Ishikawa (cell line): ENCODE measurements at regions not wholly inside any gene's neighbourhood (a gene's known extent, or its start where the extent isn't known, plus 50 kb on each side); places are given as distances from the start of the nearest gene placed in this dataset.

Experiments
- CEBPB ChIP-seq: IDR thresholded peaks from 2 replicates; pipeline ENCODE4 v1.6.1; 2012
- CREB1 ChIP-seq: IDR thresholded peaks from 2 replicates; pipeline ENCODE4 v1.6.1; 2012; ENCODE audit warnings: low read depth
- EP300 ChIP-seq: IDR thresholded peaks from 2 replicates; pipeline ENCODE4 v1.6.1; 2012; ENCODE audit warnings: borderline replicate concordance
- RAD21 ChIP-seq: IDR thresholded peaks from 2 replicates; pipeline ENCODE4 v1.6.1; 2012; ENCODE audit warnings: low read depth
- TAF1 ChIP-seq: IDR thresholded peaks from 2 replicates; pipeline ENCODE4 v1.6.1; 2012; ENCODE audit warnings: low read depth, mild to moderate bottlenecking
- TF ChIP-seq, protein P1 (sequence below): IDR thresholded peaks from 2 replicates; pipeline ENCODE4 v1.6.1; 2012; ENCODE audit warnings: low read depth, mild to moderate bottlenecking
- TF ChIP-seq, protein P2 (sequence below): IDR thresholded peaks from 2 replicates; pipeline ENCODE4 v1.6.1; 2012

DNA sequence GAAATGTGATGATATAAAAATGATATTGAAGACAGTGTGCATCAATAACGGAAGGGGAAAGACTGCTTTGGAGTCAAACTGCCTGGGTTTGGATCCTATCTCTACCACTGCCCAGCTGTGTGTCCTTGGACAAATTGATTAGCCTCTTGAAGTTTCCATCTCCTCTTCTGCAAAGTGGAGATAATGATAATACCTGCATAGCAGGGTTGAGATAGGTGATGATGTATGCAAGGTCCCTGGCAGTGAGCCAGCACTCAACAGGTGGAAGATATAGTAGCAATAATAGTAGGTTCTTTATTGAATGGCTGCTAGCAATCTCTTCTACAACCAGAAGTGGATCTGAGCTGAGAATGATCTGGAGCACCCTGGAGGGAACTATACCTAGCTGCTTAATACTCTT, 166.7 kb downstream of the MIS18A start:
- TF ChIP-seq EP300 (no peak), RAD21 (no peak), CREB1 (no peak), TAF1 (no peak), CEBPB (no peak)
- TF ChIP-seq, protein P1, sequence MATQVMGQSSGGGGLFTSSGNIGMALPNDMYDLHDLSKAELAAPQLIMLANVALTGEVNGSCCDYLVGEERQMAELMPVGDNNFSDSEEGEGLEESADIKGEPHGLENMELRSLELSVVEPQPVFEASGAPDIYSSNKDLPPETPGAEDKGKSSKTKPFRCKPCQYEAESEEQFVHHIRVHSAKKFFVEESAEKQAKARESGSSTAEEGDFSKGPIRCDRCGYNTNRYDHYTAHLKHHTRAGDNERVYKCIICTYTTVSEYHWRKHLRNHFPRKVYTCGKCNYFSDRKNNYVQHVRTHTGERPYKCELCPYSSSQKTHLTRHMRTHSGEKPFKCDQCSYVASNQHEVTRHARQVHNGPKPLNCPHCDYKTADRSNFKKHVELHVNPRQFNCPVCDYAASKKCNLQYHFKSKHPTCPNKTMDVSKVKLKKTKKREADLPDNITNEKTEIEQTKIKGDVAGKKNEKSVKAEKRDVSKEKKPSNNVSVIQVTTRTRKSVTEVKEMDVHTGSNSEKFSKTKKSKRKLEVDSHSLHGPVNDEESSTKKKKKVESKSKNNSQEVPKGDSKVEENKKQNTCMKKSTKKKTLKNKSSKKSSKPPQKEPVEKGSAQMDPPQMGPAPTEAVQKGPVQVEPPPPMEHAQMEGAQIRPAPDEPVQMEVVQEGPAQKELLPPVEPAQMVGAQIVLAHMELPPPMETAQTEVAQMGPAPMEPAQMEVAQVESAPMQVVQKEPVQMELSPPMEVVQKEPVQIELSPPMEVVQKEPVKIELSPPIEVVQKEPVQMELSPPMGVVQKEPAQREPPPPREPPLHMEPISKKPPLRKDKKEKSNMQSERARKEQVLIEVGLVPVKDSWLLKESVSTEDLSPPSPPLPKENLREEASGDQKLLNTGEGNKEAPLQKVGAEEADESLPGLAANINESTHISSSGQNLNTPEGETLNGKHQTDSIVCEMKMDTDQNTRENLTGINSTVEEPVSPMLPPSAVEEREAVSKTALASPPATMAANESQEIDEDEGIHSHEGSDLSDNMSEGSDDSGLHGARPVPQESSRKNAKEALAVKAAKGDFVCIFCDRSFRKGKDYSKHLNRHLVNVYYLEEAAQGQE = no peak
- TF ChIP-seq, protein P2, sequence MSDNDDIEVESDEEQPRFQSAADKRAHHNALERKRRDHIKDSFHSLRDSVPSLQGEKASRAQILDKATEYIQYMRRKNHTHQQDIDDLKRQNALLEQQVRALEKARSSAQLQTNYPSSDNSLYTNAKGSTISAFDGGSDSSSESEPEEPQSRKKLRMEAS = no peak
